Iris pigment epithelial cell (primary cell): ENCODE measurements at regions not wholly inside any gene's neighbourhood (a gene's known extent, or its start where the extent isn't known, plus 50 kb on each side); places are given as distances from the start of the nearest gene placed in this dataset.

Experiments used
- DNase-seq: peaks from one replicate; pipeline ENCODE4 v3.0.0-alpha.2; 2011; ENCODE audit warnings: low read depth

DNA sequence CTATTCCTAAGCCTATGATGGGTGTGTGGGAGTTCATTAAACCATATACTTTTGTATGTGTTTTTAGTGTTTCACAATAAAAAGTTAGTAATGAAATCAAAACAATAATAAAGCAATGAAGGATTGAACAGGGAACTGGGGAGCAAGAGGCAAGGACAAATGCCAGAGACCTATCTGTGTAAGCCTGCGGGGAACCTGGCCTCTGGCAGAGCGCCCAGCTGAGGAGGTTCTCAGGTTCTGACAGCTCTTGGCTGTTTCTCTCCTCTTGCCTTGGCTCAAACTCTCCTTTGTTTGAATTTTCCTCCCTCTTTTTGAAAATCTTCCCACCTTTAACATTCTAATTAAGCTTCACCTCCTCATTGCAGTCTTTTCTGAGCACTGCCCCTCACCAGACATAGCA lies 200.0 kb upstream of the NCKAP5 start:
- DNase-seq = peak; percentile 17

DNA sequence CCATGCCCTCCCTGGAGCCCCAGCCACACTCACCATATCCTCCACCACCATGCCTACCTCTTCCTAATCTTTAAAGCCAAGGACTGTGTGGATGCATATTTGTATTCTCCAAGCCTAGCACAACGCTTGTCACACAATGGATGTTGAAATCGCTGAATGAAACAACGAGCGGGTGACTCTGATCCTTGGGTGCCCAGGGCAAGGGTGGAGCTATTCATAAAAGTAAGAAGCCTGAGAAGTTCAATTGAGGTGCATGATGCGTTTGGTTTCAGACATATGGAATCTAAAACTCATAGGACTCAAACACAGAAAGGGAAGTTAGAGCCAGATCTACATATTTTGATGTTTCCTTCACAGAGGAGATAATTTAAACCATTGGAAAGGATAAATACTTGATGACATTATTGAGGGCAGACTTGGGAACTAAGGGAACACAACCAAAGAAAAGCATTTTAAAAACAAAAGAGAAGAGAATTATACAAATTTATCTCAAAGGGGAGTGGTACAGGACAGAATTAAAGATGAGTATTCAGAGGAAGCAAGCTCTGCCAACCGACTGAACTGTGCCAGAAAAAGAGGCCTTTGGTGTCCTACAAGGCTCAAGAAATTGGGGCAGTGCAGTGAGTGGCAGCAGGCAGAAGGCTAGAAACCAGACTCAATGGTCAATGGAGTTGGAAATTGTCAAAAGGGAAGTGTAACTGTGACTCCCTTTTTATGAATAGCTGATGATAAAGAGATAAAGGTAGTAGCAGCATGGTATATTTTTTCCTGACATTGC lies 200.6 kb upstream of the NCKAP5 start:
- DNase-seq = no peak

DNA sequence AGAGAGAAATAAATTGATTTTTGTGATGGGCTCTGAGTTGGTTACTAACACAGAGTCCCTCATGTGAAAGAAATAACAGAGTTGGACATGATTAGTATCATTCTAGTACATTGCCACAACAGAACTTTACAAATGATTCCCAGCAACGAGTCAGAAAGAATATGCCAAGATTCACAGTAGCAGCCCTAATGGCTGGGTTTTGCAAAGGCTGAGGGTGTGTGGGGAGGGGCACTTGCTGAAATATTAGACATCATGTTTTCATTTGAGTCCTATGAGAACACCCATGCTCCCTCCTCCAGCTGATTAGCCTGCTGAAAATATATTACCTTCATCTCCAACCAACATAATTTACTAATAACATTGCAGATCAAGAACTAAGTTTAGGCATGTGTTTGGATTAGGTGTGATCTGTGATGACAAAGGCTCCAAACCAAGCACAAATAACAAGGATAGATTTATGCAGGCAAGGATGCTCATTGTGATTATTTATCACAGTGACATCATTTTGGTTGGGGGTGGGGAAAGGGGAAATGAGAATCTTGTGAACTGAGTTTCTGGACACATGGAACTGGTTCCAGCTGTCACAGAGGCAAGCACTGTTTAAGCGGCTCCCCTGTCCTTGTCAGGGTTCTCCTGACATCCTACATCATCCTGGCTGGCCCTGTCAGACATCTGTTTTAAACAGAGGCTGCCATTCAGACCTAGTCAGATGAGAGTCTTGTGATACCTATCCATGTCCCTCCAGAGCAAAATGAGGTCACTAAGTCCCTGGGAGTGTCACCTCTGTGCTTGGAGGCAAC lies 205.8 kb upstream of the NCKAP5 start:
- DNase-seq = no peak

DNA sequence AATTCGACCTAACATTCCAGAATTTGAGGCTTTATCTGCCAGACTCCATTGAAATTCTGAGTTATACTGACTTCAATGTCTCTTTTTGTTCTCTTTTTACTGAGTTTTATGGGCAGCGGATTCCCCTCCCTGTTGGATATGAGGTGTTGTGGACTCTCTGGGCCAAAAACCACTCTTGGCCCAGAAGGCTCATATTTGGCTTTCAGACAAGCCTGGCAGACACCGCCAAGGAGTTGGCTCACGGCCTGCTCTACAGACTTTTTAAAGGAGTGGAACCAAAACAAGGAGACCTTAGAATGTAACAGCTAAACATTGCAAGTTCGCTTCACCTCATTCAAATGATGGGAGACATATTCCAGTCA lies 206.4 kb upstream of the NCKAP5 start:
- no peak for DNase-seq

DNA sequence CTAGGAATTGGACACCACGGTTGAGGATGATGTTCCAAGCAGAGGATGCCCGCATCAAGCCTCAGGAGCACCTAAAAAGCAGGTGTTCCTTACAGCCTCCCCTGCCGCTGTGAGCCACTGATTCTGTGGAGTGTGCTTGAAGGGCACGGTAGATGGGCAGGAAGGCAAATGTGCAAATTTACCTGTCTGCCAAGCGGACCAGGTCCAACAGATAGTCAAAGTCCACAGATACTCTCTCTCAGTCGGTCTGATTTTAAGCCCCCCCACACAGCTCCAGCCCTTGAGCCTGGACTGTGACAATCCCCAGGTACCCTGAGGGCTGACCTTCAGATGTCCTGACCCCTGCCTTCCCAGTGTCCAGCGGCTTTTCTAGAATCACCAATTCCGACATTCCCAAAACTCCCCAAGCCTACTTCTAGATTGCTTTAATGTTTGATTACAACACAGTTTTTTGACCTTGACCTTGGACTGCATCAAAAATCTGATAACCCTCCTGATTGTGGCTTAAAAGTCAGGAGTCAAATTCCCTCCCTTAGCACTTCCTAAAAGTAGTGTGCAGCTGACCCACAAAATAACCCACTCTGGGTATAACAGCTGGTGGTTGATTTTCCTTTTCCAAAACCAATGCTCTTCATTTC lies 208.8 kb upstream of the NCKAP5 start:
- no peak for DNase-seq

DNA sequence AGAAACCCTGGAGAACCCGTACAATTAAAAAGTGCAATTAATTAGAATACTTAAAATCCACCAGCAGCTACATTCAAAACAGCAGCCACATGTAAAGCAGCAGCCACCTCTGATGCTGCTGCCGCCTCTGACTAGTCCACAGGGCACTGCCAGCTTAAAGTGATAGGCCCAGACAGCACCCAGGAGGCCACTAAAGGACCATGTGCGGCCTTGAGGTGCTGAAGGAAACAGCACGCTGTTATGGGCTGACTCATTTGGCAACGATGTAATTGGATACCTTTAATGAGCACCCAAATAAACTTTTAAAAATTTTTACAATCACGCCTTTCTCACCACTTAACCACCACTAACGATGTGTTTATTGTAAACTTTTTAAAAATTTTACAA lies 209.3 kb upstream of the NCKAP5 start:
- peak; percentile 68 for DNase-seq

DNA sequence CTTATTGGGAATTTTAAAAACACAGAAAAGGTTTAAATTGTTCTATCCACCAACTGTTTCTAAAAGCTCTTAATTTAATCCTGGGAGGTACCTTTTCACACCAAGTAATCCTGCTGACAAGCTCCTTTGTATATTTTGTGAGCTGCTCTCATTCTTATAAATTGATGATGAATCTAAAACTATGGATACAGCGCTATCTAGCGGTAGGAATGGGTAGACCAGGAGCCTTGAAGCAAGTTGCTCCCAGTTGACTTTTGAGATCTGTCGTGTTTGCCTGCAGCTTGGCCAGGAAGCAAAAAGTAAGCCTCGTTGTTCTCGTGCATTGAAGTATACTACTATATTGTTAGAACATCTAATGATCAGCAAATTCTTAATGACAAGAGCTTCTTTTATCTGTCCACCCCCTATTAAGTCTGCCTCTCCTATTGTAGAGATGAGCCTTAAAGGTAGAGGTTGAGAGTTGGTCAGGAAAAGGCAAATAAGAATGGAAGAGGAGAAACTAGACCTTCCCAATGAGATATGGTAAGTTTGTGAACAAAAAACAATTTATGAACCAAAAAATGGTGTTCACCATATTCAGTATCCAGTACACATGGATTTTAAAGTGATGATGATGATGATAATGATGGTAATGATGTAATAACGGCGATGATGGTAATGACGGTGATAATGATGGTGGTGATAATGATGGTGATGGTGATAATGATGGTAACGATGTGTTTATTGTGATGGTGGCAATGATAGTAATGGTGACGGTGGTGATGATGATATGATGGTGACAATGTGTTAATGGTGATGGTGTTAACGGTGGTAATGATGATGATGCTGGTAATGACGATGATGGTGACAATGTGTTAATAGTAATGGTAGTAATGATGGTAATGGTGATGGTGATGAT lies 212.1 kb upstream of the NCKAP5 start:
- peak; percentile 78 for DNase-seq

DNA sequence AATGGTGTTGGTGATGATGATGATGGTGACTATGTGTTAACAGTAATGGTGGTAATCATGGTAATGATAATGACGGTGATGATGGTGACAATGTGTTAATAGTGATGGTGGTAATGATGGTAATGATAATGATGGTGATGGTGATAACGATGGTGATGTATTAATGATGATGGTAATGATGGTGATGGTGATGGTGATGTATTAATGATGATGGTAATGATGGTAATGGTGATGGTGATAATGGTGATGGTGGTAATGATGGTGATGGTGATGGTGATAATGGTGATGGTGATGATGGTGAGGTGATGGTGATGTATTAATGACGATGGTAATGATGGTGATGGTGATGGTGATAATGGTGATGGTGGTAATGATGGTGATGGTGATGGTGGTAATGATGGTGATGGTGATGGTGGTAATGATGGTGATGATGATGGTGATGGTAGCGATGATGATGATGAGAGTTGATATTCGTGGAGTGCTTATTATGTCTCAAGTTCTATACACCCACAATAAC lies 212.8 kb upstream of the NCKAP5 start:
- DNase-seq = no peak

DNA sequence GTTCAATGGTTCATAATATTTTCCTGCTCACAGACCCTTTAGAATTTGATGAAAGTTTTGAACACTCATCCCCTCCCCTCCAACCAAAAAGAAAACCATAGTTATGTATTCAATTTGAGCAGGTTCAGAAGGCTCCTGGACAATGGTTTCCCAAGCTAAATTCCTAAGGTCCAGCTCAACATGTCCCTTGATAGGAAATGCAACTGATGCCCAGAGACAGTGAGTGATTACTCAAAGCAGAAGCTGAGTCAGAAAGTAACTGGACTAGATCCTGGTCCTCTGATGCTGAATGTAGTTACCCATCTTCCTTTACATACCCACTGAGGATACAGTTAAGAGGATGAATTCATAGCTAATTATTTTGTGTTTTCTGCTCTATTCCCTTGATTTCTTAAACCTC lies 218.9 kb upstream of the NCKAP5 start:
- peak; percentile 68 for DNase-seq

DNA sequence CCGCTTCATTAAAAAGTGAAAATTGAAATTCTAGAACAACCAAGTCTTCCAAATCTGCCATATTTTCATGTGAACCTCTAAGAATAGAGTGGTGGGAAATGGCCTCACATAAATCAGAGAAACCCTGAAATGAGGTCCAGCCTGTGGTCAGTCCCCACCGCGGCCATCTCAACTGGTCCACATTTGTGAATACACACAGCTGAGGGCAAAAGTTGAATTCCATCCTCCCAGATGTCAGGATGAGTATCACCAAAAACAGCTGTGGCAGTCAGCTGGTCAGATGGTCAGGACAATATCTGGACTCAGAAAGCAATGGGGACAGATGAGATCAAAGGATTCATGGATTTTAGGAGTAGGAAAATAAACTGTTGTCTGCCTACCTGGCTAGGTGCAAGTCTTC lies 219.4 kb upstream of the NCKAP5 start:
- no peak for DNase-seq

DNA sequence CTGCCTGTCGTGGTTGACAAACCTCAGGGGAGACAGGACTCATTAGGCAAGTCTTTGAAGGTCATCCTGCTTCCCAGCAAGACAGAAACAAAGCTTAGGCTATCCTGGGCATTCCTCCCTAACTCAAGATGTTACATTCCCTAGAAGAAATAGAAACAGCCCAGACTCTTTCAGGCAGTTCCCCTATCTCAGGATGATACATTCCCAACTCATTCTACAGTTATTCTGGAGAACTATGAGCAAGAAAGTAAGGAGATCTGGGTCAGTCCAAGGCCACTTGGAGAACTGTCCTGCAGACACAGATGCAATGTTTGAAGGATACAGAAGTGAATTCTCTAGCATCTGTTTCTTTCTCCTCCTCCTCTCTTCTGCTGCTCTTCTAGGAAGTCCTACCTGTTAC lies 220.1 kb upstream of the NCKAP5 start:
- no peak for DNase-seq

DNA sequence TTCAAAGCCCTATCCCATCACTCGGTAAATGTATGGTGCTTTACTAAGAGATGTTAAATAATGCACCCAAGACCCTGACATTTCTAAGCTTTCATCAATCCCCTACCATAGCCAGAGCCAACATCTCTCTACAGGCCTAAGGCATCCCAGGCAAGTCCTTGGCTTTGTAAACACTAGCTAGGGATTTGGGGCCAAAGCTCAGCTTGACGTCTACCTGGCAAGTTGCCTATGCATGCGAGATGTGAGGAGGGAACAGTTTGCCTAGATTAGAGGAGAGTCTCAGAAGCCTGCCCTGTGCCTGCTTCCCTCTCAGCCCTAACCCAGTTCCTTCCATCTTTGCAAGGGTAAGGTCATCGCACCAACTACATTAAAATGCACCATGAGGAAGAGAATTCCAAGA lies 221.5 kb upstream of the NCKAP5 start:
- DNase-seq = no peak

DNA sequence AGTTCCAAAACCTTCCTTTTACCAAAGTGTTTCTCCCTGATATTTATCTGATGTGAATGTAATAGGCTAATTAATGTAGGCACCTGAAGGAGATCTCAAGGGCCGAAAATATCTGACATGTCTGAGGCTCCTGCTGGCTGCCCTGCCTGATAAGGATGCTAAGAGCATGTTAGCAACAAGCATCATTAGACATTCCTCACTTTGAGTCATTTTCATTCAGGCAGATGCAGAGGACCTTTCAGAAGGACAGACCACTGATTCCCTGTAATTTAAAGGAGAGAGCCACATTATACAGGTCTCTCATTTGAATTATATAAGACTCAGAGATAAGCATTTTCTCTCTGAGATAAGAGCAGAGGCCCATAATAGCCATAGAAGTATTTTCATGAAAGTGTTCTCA lies 222.4 kb upstream of the NCKAP5 start:
- DNase-seq = peak; percentile 30

DNA sequence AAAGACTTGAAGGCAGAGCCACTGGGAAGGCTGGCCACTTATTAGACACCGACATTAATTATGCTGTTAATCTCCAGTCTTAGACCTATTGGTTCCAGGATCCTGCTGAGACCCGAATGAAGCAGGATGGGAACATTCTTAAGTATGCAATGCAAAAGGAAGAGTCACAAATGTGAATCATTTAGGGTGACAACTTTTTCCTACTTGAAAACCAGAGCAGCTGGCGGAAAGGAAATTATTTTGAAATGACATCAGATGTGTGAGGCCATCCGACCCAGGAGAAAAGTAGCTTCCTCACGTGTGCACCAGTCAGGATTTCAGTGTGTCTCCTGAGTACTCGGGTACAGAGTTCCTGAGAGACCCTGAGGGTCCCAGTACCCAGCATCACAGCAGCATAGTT lies 222.9 kb upstream of the NCKAP5 start:
- DNase-seq = peak; percentile 53

DNA sequence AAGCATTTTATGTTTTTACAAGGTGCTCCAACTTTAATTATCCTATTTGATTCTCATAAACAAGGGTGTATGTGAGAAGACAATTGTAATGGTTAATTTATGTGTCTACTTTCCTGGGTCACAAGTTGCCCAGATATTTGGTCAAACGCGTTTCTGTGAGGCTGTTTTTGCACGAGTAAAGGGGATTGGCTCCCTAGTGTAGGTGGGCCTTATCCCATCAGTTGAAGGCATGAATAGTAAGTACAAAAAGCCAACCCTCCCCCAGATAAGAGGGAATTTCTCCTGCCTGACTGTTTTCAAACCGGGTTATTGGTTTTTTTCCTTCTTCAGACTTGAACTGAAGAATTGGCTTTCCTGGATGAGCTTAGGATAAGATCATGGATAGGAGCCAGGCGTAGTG lies 224.0 kb upstream of the NCKAP5 start:
- DNase-seq = no peak

DNA sequence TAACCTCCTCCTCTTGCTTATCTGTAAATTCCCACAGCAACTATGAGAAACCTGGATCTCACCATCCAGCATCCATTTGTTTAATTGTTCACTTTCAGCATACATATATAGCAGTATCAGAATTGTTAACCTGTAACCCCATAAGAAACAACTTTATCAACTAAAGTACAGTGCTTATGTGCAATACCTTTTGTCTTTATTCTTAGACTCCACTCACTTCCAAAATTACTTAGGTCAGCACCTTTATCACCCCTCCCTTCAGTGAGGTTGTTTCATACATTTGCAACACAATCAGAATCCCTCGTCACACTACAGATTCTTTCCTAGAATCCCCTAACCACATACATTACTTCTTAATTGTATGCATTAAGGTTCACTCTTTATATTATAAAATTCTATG lies 225.9 kb upstream of the NCKAP5 start:
- no peak for DNase-seq

DNA sequence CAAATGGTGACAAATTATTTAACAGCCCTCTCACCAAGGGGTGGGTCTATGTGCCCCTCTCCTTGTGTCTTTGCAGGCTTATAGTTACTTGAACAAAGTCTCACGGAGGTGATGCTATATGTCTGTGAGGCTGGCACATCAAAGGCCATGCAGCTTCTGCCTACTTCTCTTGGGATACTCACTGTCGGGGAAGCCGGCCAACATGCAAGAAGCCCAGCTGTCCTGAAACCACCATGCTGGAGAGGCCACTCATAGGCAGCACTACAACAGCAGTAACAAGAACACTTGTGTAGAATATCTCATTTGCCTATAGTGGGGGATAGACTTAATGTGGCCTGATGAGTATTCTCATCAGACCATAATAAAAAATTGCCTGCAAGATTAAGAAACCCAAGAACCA lies 233.7 kb upstream of the NCKAP5 start:
- no peak for DNase-seq

DNA sequence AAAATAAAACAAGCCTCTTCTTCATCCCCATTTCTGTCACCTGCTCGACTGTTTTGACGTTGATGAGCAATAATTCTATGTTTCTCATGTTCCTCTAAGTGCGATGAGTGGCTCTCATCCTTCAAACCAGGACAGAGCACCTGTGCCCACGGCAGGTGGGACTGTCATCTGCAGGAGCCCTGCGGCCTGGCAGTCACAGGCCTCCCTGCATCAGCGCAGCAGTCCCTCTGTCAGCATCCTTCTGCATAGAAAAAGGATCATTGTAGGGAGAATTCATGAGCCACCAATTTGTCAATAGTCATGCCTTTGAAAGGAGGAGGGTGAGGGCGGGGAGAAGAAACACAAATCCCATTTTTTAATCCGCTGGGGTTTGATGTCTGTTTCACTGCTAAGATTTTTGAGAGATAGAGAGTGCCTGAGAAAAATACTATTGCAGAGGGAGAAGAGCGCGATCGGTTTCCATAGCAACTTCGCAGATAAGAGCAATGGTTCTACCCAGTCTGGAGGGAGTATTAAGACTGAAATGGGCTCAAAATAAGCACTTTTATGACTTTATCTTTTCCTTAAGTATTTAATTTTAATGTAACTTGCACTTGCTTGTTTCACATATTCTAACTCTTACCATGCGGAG lies 234.3 kb upstream of the NCKAP5 start:
- no peak for DNase-seq

DNA sequence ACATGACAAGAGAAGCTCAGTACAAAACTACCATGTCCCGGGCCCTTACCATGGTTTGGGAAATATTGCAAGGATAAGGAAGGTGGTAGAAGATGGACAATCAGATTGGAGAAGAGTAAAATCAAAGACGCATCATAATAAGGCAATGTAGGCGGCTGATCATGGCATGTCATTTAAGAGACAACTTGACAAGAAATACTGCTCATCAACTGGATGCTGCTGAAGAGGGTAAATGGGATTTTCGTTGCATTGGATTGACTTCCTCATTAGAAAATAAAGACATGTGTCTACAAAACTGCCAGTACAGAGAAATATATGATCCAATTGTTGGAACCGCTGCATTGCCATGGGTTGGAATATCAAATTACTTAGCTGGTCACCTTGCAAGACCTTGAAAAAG lies 238.3 kb upstream of the NCKAP5 start:
- DNase-seq = no peak

DNA sequence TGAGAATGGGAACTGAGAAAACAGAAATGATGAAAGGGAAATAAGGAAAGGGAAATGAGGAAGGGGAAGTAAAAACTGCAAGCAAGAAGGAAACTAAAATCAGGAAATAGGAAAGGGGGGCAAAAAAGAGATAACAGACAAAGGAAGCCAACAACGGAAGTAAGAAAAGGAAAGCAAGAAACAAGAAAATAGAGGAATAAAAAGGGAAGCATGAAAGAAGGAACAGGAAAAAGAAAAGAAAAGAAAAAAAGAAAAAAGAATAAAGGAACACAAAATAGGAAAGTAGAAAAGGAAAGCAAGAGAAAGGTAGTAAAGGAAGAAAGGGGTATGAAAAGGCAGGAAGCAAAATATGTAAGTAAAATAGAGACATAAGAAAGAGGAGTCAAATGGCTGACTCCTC lies 241.2 kb upstream of the NCKAP5 start:
- DNase-seq = no peak

DNA sequence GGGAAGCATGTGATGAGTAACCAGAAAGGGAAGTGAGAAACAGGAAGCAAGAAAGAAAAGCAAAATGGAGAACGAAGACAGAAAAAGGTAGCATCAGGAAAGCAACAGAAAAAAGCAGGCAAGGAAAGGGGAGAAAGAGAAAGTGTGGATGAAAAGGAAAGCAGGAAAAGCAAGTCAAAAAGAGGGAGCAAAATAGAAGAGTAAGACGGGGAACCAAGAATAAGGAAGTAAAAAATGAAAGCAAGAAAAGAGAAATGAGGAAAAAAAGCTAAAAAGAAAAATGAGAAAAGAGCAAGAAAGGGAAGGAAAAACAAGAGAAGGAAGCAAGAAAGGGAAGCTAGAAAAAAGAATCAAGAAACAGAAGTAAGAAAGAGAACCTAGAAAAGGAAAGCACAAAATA lies 242.3 kb upstream of the NCKAP5 start:
- DNase-seq = no peak
